ENCODE measurements at regions not wholly inside any gene's neighbourhood (a gene's known extent, or its start where the extent isn't known, plus 50 kb on each side); places are given as distances from the start of the nearest gene placed in this dataset.

GRCh38 chr3:166291186-166291955 is 454.1 kb upstream of the BCHE start:
- H3K27ac Mint-ChIP-seq (ENCODE audit: unreplicated experiment) = no peak overlapping the region
- no peak for TF ChIP-seq CTCF (IDR thresholded peaks at IDR 0.05)
- no peaks in the 10 kb centered on the region for H3K9me3 Mint-ChIP-seq (ENCODE audit: unreplicated experiment)

GRCh38 chr3:166285001-166285400 is 447.8 kb upstream of the BCHE start:
- Mint-ChIP-seq H3K4me3 (ENCODE audit: unreplicated experiment) (no peak overlapping the region), H3K27ac (ENCODE audit: unreplicated experiment) (no peak overlapping the region), H3K36me3 (ENCODE audit: unreplicated experiment) (no peaks in the 10 kb centered on the region), H3K9me3 (ENCODE audit: unreplicated experiment) (no peaks in the 10 kb centered on the region), H3K4me1 (ENCODE audit: unreplicated experiment) (no peaks in the 10 kb centered on the region), H3K27me3 (ENCODE audit: unreplicated experiment) (peaks cover 22% of the 10 kb centered on the region)
- TF ChIP-seq CTCF (IDR thresholded peaks at IDR 0.05) = no peak
- no peak for DNase-seq (ENCODE audit: extremely low spot score, unreplicated experiment)

More at GRCh38 chr3:166291186-166291955, 454.1 kb upstream of the BCHE start:
- no peak for DNase-seq (ENCODE audit: extremely low spot score, unreplicated experiment)
- Mint-ChIP-seq H3K4me1 (ENCODE audit: unreplicated experiment) (no peaks in the 10 kb centered on the region), H3K36me3 (ENCODE audit: unreplicated experiment) (no peaks in the 10 kb centered on the region), H3K27me3 (ENCODE audit: unreplicated experiment) (peaks cover 14% of the 10 kb centered on the region), H3K4me3 (ENCODE audit: unreplicated experiment) (no peak overlapping the region)

GRCh38 chr3:166283840-166284239 is 446.6 kb upstream of the BCHE start:
- no peak overlapping the region for H3K27ac Mint-ChIP-seq (ENCODE audit: unreplicated experiment)

GRCh38 chr3:166282931-166283330 is 445.7 kb upstream of the BCHE start:
- H3K27me3 Mint-ChIP-seq (ENCODE audit: unreplicated experiment) = peaks cover 20% of the 10 kb centered on the region
- no peak for TF ChIP-seq CTCF (IDR thresholded peaks at IDR 0.05)
- H3K4me1 Mint-ChIP-seq (ENCODE audit: unreplicated experiment) = no peaks in the 10 kb centered on the region
- no peaks in the 10 kb centered on the region for H3K9me3 Mint-ChIP-seq (ENCODE audit: unreplicated experiment)
- no peaks in the 10 kb centered on the region for H3K36me3 Mint-ChIP-seq (ENCODE audit: unreplicated experiment)
- DNase-seq (ENCODE audit: extremely low spot score, unreplicated experiment) = no peak
- H3K4me3 Mint-ChIP-seq (ENCODE audit: unreplicated experiment) = no peak overlapping the region
- H3K27ac Mint-ChIP-seq (ENCODE audit: unreplicated experiment) = no peak overlapping the region

More at GRCh38 chr3:166283840-166284239, 446.6 kb upstream of the BCHE start:
- H3K36me3 Mint-ChIP-seq (ENCODE audit: unreplicated experiment) = no peaks in the 10 kb centered on the region
- H3K9me3 Mint-ChIP-seq (ENCODE audit: unreplicated experiment) = no peaks in the 10 kb centered on the region
- TF ChIP-seq CTCF (IDR thresholded peaks at IDR 0.05) = no peak
- no peak overlapping the region for H3K4me3 Mint-ChIP-seq (ENCODE audit: unreplicated experiment)
- H3K27me3 Mint-ChIP-seq (ENCODE audit: unreplicated experiment) = peaks cover 22% of the 10 kb centered on the region
- DNase-seq (ENCODE audit: extremely low spot score, unreplicated experiment) = no peak
- no peaks in the 10 kb centered on the region for H3K4me1 Mint-ChIP-seq (ENCODE audit: unreplicated experiment)

GRCh38 chr3:166279636-166280035 is 442.4 kb upstream of the BCHE start:
- Mint-ChIP-seq H3K4me3 (ENCODE audit: unreplicated experiment) (no peak overlapping the region), H3K27ac (ENCODE audit: unreplicated experiment) (no peak overlapping the region), H3K9me3 (ENCODE audit: unreplicated experiment) (no peaks in the 10 kb centered on the region), H3K36me3 (ENCODE audit: unreplicated experiment) (no peaks in the 10 kb centered on the region), H3K27me3 (ENCODE audit: unreplicated experiment) (peaks cover 20% of the 10 kb centered on the region), H3K4me1 (ENCODE audit: unreplicated experiment) (peaks cover 4% of the 10 kb centered on the region)
- DNase-seq (ENCODE audit: extremely low spot score, unreplicated experiment) = no peak
- no peak for TF ChIP-seq CTCF (IDR thresholded peaks at IDR 0.05)

All from osteocyte (in vitro differentiated cells).